WERI-Rb-1 (cell line): ENCODE measurements at regions not wholly inside any gene's neighbourhood (a gene's known extent, or its start where the extent isn't known, plus 50 kb on each side); places are given as distances from the start of the nearest gene placed in this dataset.

Source experiments
- DNase-seq: peaks from one replicate; pipeline ENCODE4 v3.0.0-alpha.2; 2020
- H3K27ac ChIP-seq: fragments of 250-450 bp; sonication (Bioruptor Pico); 2 replicates; pipeline ENCODE4 v1.5.1; 2020; ENCODE audit warnings: mild to moderate bottlenecking, moderate library complexity
- H3K27me3 ChIP-seq: fragments of 250-450 bp; sonication (Bioruptor Pico); 2 replicates; pipeline ENCODE4 v1.5.1; 2021; ENCODE audit warnings: mild to moderate bottlenecking, low read depth, moderate library complexity; ENCODE audit not compliant: insufficient read depth, severe bottlenecking
- H3K36me3 ChIP-seq: fragments of 250-450 bp; sonication (Bioruptor Pico); 2 replicates; pipeline ENCODE4 v1.5.1; 2020; ENCODE audit warnings: mild to moderate bottlenecking, moderate library complexity
- H3K4me3 ChIP-seq: 2 replicates; pipeline ENCODE4 v1.5.1; 2011; ENCODE audit warnings: low read depth, mild to moderate bottlenecking, control low read depth, low read length
- H3K9me3 ChIP-seq: fragments of 250-450 bp; sonication (Bioruptor Pico); 2 replicates; pipeline ENCODE4 v1.5.1; 2021; ENCODE audit warnings: mild to moderate bottlenecking, moderate library complexity; ENCODE audit not compliant: severe bottlenecking
- CTCF ChIP-seq: IDR thresholded peaks from 2 replicates; pipeline ENCODE4 v1.5.1; 2011; ENCODE audit warnings: low read depth, mild to moderate bottlenecking, control low read depth, inconsistent platforms, low read length

- no peak for DNase-seq
- no peaks in the 10 kb centered on the region for H3K9me3 ChIP-seq
- H3K36me3 ChIP-seq: no peaks in the 10 kb centered on the region
- H3K27ac ChIP-seq: no peak overlapping the region
- TF ChIP-seq CTCF: no peak
- H3K4me3 ChIP-seq: no peak overlapping the region
- H3K27me3 ChIP-seq: no peaks in the 10 kb centered on the region
Measured at GRCh38 chr11:103637831-103638230, 398.6 kb upstream of the DDI1 start.

GRCh38 chr11:103644676-103645075, 391.8 kb upstream of the DDI1 start:
- TF ChIP-seq CTCF: no peak
- no peak overlapping the region for H3K27ac ChIP-seq
- H3K9me3 ChIP-seq: no peaks in the 10 kb centered on the region
- H3K36me3 ChIP-seq: no peaks in the 10 kb centered on the region
- DNase-seq: no peak
- no peaks in the 10 kb centered on the region for H3K27me3 ChIP-seq
- no peak overlapping the region for H3K4me3 ChIP-seq

- Histone ChIP-seq H3K27ac (no peak overlapping the region), H3K4me3 (no peak overlapping the region), H3K27me3 (no peaks in the 10 kb centered on the region), H3K9me3 (peaks cover 4% of the 10 kb centered on the region), H3K36me3 (no peaks in the 10 kb centered on the region)
- TF ChIP-seq CTCF: no peak
- DNase-seq: no peak
Measured at GRCh38 chr11:103648054-103648453, 388.4 kb upstream of the DDI1 start.

- H3K27me3 ChIP-seq: no peaks in the 10 kb centered on the region
- DNase-seq: no peak
- no peaks in the 10 kb centered on the region for H3K36me3 ChIP-seq
- no peak overlapping the region for H3K4me3 ChIP-seq
- TF ChIP-seq CTCF: no peak
- peaks cover 4% of the 10 kb centered on the region for H3K9me3 ChIP-seq
- no peak overlapping the region for H3K27ac ChIP-seq
Measured at GRCh38 chr11:103648670-103649400, 387.6 kb upstream of the DDI1 start.

GRCh38 chr11:103649401-103649895, 387.0 kb upstream of the DDI1 start:
- Histone ChIP-seq H3K27ac (no peak overlapping the region), H3K9me3 (peaks cover 4% of the 10 kb centered on the region), H3K36me3 (no peaks in the 10 kb centered on the region), H3K27me3 (no peaks in the 10 kb centered on the region), H3K4me3 (no peak overlapping the region)
- no peak for TF ChIP-seq CTCF
- DNase-seq: no peak

GRCh38 chr11:103650330-103650729, 386.1 kb upstream of the DDI1 start:
- no peak for DNase-seq
- Histone ChIP-seq H3K27ac (no peak overlapping the region), H3K36me3 (no peaks in the 10 kb centered on the region), H3K4me3 (no peak overlapping the region), H3K9me3 (peaks cover 4% of the 10 kb centered on the region), H3K27me3 (no peaks in the 10 kb centered on the region)
- TF ChIP-seq CTCF: no peak
